Astrocyte (in vitro differentiated cells and primary cell): ENCODE measurements at regions not wholly inside any gene's neighbourhood (a gene's known extent, or its start where the extent isn't known, plus 50 kb on each side); places are given as distances from the start of the nearest gene placed in this dataset.

Experiments used
- DNase-seq: peaks from one replicate; pipeline ENCODE4 v3.0.0-alpha.2; 2010; ENCODE audit warnings: low read depth
- FAIRE-seq: peaks from 2 replicates; lab custom pipeline; 2011; peaks lifted over from hg19 to GRCh38; lab: Jason Lieb, UNC
- H2AFZ ChIP-seq: 2 replicates; pipeline ENCODE4 v1.6.0; 2012; ENCODE audit warnings: low read depth, low read length, inconsistent platforms
- H3K27ac ChIP-seq: 2 replicates; pipeline ENCODE4 v1.5.1; 2011; ENCODE audit warnings: low read depth, low read length, inconsistent platforms
- H3K27me3 ChIP-seq: 2 replicates; pipeline ENCODE4 v1.6.0; 2011; ENCODE audit warnings: low read length, inconsistent platforms; ENCODE audit not compliant: insufficient read depth
- H3K36me3 ChIP-seq: 2 replicates; pipeline ENCODE4 v1.5.1; 2011; ENCODE audit warnings: low read length, inconsistent platforms; ENCODE audit not compliant: insufficient read depth
- H3K4me1 ChIP-seq: 2 replicates; pipeline ENCODE4 v1.5.1; 2011; ENCODE audit warnings: low read length, inconsistent platforms; ENCODE audit not compliant: insufficient read depth
- H3K4me2 ChIP-seq: 2 replicates; pipeline ENCODE4 v1.6.0; 2012; ENCODE audit warnings: low read length, inconsistent platforms
- H3K4me3 ChIP-seq: 2 replicates; pipeline ENCODE4 v1.5.1; 2011; ENCODE audit warnings: low read depth, mild to moderate bottlenecking, low read length, inconsistent platforms; ENCODE audit not compliant: insufficient read depth
- H3K79me2 ChIP-seq: 2 replicates; pipeline ENCODE4 v1.6.0; 2012; ENCODE audit warnings: mild to moderate bottlenecking, low read length, inconsistent platforms; ENCODE audit not compliant: insufficient read depth
- H3K9ac ChIP-seq: 2 replicates; pipeline ENCODE4 v1.6.0; 2012; ENCODE audit warnings: mild to moderate bottlenecking, low read length, inconsistent platforms
- H3K9me3 ChIP-seq: 2 replicates; pipeline ENCODE4 v1.5.1; 2012; ENCODE audit warnings: low read depth, mild to moderate bottlenecking, low read length, inconsistent platforms; ENCODE audit not compliant: insufficient read depth
- H4K20me1 ChIP-seq: 2 replicates; pipeline ENCODE4 v1.6.0; 2012; ENCODE audit warnings: low read length, inconsistent platforms; ENCODE audit not compliant: insufficient read depth
- H3K27ac Mint-ChIP-seq: one replicate; pipeline ENCODE4 v1.8.0; 2021; ENCODE audit warnings: mild to moderate bottlenecking, mixed read lengths; ENCODE audit not compliant: unreplicated experiment
- H3K27me3 Mint-ChIP-seq: one replicate; pipeline ENCODE4 v1.8.0; 2021; ENCODE audit warnings: low read depth, mixed read lengths; ENCODE audit not compliant: unreplicated experiment
- H3K36me3 Mint-ChIP-seq: one replicate; pipeline ENCODE4 v1.8.0; 2021; ENCODE audit warnings: low read depth, mixed read lengths; ENCODE audit not compliant: unreplicated experiment
- H3K4me1 Mint-ChIP-seq: one replicate; pipeline ENCODE4 v1.8.0; 2021; ENCODE audit warnings: low read depth, mixed read lengths; ENCODE audit not compliant: unreplicated experiment
- H3K4me3 Mint-ChIP-seq: one replicate; pipeline ENCODE4 v1.8.0; 2021; ENCODE audit warnings: mild to moderate bottlenecking, moderate library complexity, mixed read lengths; ENCODE audit not compliant: unreplicated experiment
- H3K9me3 Mint-ChIP-seq: one replicate; pipeline ENCODE4 v1.8.0; 2021; ENCODE audit warnings: mild to moderate bottlenecking, mixed read lengths; ENCODE audit not compliant: unreplicated experiment
- CTCF ChIP-seq: IDR thresholded peaks from 2 replicates; pipeline ENCODE4 v1.5.1; 2011; ENCODE audit warnings: low read depth, mild to moderate bottlenecking, inconsistent platforms, low read length, moderate library complexity; ENCODE audit not compliant: insufficient read depth
- EZH2 ChIP-seq: IDR thresholded peaks from 2 replicates; pipeline ENCODE4 v1.6.1; 2012; ENCODE audit warnings: mild to moderate bottlenecking, low read length, inconsistent platforms; ENCODE audit not compliant: insufficient read depth

- TF ChIP-seq CTCF (no peak), EZH2 (no peak)
- H2AFZ ChIP-seq, result no peak overlapping the region
- no peaks in the 10 kb centered on the region for H3K9me3 ChIP-seq
- no peaks in the 10 kb centered on the region for H3K79me2 ChIP-seq
- no peaks in the 10 kb centered on the region for H3K36me3 Mint-ChIP-seq
- H3K9me3 Mint-ChIP-seq, result no peaks in the 10 kb centered on the region
- H3K9ac ChIP-seq, result no peak overlapping the region
- FAIRE-seq (peak; percentile 62), DNase-seq (no peak)
- H3K27ac ChIP-seq, result no peak overlapping the region
- no peak overlapping the region for H3K4me3 Mint-ChIP-seq
- H4K20me1 ChIP-seq, result no peaks in the 10 kb centered on the region
- H3K27me3 Mint-ChIP-seq, result peaks cover 2% of the 10 kb centered on the region
- peaks cover 31% of the 10 kb centered on the region for H3K4me1 ChIP-seq
- no peak overlapping the region for H3K4me3 ChIP-seq
- no peaks in the 10 kb centered on the region for H3K36me3 ChIP-seq
- peak overlapping the region; percentile 93 for H3K27ac Mint-ChIP-seq
- peaks cover 43% of the 10 kb centered on the region for H3K4me1 Mint-ChIP-seq
- H3K27me3 ChIP-seq, result peaks cover 2% of the 10 kb centered on the region
- peak overlapping the region; percentile 77 for H3K4me2 ChIP-seq
Measured at GRCh38 chr6:168155821-168156741, 77.1 kb upstream of the FRMD1 start.

GRCh38 chr6:168155193-168155592 is 76.2 kb upstream of the FRMD1 start:
- no peak overlapping the region for H3K27ac ChIP-seq
- TF ChIP-seq EZH2 (no peak), CTCF (no peak)
- H3K9me3 ChIP-seq, result no peaks in the 10 kb centered on the region
- H4K20me1 ChIP-seq, result no peaks in the 10 kb centered on the region
- Mint-ChIP-seq H3K4me1 (peaks cover 43% of the 10 kb centered on the region), H3K4me3 (no peak overlapping the region), H3K9me3 (no peaks in the 10 kb centered on the region), H3K36me3 (no peaks in the 10 kb centered on the region), H3K27ac (peak overlapping the region; percentile 3), H3K27me3 (peaks cover 6% of the 10 kb centered on the region)
- FAIRE-seq (peak; percentile 60), DNase-seq (peak; percentile 73)
- no peak overlapping the region for H3K9ac ChIP-seq
- H3K79me2 ChIP-seq, result no peaks in the 10 kb centered on the region
- H3K4me3 ChIP-seq, result no peak overlapping the region
- peaks cover 2% of the 10 kb centered on the region for H3K27me3 ChIP-seq
- H2AFZ ChIP-seq, result no peak overlapping the region
- H3K36me3 ChIP-seq, result no peaks in the 10 kb centered on the region
- peaks cover 31% of the 10 kb centered on the region for H3K4me1 ChIP-seq
- H3K4me2 ChIP-seq, result no peak overlapping the region
